ENCODE measurements at regions not wholly inside any gene's neighbourhood (a gene's known extent, or its start where the extent isn't known, plus 50 kb on each side); places are given as distances from the start of the nearest gene placed in this dataset.
"Not testable (repeated sequence)": the region's sequence is repeated elsewhere in the genome, so short reads cannot be mapped to it uniquely, and the experiment has no call there.

GRCh38 chr17:33712120-33712519, 419.0 kb upstream of the ASIC2 start:
- FAIRE-seq, result no peak

GRCh38 chr17:33716957-33717356, 423.9 kb upstream of the ASIC2 start:
- FAIRE-seq, result no peak

- not testable (repeated sequence) for FAIRE-seq
These were observed 430.6 kb upstream of the ASIC2 start for GRCh38 chr17:33723736-33724135.

- FAIRE-seq, result no peak
These were observed 432.7 kb upstream of the ASIC2 start for GRCh38 chr17:33725675-33726271.

- FAIRE-seq, result no peak
These were observed 437.0 kb upstream of the ASIC2 start for GRCh38 chr17:33730131-33730530.

- FAIRE-seq, result no peak
These were observed 439.0 kb upstream of the ASIC2 start for GRCh38 chr17:33732116-33732515.

GRCh38 chr17:33739714-33740113, 446.6 kb upstream of the ASIC2 start:
- no peak for FAIRE-seq

- no peak for FAIRE-seq
These were observed 452.1 kb upstream of the ASIC2 start for GRCh38 chr17:33745047-33745760.

GRCh38 chr17:33749171-33749570, 456.1 kb upstream of the ASIC2 start:
- no peak for FAIRE-seq

GRCh38 chr17:33750943-33751701, 458.0 kb upstream of the ASIC2 start:
- FAIRE-seq, result no peak

- no peak for FAIRE-seq
These were observed 458.6 kb upstream of the ASIC2 start for GRCh38 chr17:33751702-33752065.

- FAIRE-seq, result no peak
These were observed 460.4 kb upstream of the ASIC2 start for GRCh38 chr17:33753452-33753851.

GRCh38 chr17:33756021-33756420, 462.9 kb upstream of the ASIC2 start:
- no peak for FAIRE-seq

GRCh38 chr17:33765871-33766270, 472.8 kb upstream of the ASIC2 start:
- FAIRE-seq, result no peak

GRCh38 chr17:33766721-33767120, 473.6 kb upstream of the ASIC2 start:
- FAIRE-seq, result no peak

- FAIRE-seq, result no peak
These were observed 476.0 kb upstream of the ASIC2 start for GRCh38 chr17:33769066-33769465.

- FAIRE-seq, result no peak
These were observed 478.8 kb upstream of the CCL2 start for GRCh38 chr17:33776304-33776703.

- FAIRE-seq, result no peak
These were observed 478.2 kb upstream of the CCL2 start for GRCh38 chr17:33776903-33777302.

- FAIRE-seq, result no peak
These were observed 477.4 kb upstream of the CCL2 start for GRCh38 chr17:33777674-33778073.

- no peak for FAIRE-seq
These were observed 476.4 kb upstream of the CCL2 start for GRCh38 chr17:33778505-33779233.

- FAIRE-seq, result peak; percentile 56
These were observed 475.9 kb upstream of the CCL2 start for GRCh38 chr17:33779234-33779591.

- FAIRE-seq, result no peak
These were observed 469.8 kb upstream of the CCL2 start for GRCh38 chr17:33785281-33785680.

GRCh38 chr17:33786478-33786877, 468.6 kb upstream of the CCL2 start:
- no peak for FAIRE-seq

- FAIRE-seq, result no peak
These were observed 465.4 kb upstream of the CCL2 start for GRCh38 chr17:33789658-33790057.
